ENCODE measurements at regions not wholly inside any gene's neighbourhood (a gene's known extent, or its start where the extent isn't known, plus 50 kb on each side); places are given as distances from the start of the nearest gene placed in this dataset.

DNA sequence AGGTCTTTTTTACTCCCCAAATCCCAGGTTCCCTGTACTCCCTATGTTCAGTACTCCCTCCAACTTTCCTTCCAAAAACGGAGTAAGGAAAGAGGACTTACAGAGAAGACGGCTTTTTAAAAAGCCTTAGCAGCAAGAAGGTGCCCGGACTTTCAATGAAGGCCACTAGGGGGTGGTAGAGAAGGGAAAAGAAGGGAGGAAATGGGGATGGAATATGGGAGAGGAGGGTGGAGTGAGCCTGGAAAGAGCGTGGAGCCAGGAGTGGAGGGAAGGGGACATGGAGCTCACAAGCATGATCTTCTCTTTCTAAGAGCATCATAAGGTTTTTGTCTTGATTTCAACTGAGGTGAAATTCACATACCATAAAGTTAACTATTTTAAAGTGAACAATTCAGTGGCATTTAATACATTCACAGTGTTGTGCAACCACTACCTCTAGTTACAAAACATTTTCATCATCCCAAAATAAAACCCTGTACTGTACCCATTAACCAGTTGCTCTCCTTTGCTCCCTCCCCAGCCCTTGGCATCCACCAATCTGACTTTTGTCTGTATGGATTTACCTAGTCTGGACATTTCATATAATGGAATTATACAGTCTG lies 129.9 kb downstream of the ZNF281 start:
- TF ChIP-seq, protein P1, sequence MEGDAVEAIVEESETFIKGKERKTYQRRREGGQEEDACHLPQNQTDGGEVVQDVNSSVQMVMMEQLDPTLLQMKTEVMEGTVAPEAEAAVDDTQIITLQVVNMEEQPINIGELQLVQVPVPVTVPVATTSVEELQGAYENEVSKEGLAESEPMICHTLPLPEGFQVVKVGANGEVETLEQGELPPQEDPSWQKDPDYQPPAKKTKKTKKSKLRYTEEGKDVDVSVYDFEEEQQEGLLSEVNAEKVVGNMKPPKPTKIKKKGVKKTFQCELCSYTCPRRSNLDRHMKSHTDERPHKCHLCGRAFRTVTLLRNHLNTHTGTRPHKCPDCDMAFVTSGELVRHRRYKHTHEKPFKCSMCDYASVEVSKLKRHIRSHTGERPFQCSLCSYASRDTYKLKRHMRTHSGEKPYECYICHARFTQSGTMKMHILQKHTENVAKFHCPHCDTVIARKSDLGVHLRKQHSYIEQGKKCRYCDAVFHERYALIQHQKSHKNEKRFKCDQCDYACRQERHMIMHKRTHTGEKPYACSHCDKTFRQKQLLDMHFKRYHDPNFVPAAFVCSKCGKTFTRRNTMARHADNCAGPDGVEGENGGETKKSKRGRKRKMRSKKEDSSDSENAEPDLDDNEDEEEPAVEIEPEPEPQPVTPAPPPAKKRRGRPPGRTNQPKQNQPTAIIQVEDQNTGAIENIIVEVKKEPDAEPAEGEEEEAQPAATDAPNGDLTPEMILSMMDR (IDR thresholded peaks at IDR 0.05; ENCODE audit: insufficient read depth, low read length), result peak; percentile 84
- H3K4me3 ChIP-seq (ENCODE audit: low read depth, low read length), result no peak overlapping the region
- peak; percentile 81 for DNase-seq (ENCODE audit: low read depth)

DNA sequence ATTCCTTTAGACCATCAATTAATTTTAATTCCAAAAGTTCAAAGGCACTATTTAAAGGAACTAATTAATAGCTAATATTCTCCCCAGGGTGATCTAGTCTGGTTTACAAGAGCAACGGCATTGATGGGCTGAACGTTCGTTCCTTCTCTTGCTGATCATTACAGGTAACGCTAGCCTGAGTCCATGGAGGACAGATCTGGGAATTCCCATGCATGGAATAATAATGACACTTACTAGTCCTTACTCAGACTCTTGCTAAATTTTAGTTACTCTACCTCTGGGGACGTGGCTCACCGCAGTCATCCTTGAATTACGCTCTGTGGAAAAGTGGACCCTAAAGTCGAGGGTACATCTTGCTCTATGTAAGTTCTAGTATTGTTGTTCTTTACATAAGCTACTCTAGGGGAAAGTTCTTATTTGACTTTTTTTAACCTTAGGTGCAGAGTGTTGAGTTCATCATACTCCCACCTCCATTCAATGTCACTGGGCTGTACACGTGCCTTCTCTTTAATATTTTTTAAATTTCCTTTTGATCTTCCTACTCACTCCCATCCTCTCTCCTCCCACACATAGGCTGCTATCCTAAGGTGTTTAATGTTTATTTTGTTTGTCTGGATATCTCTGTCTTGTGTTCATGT lies 133.9 kb downstream of the ZNF281 start:
- H3K4me3 ChIP-seq (ENCODE audit: low read depth, low read length), result no peak overlapping the region
- DNase-seq (ENCODE audit: low read depth), result no peak
- TF ChIP-seq, protein P1 (IDR thresholded peaks at IDR 0.05; ENCODE audit: insufficient read depth, low read length), result no peak

DNA sequence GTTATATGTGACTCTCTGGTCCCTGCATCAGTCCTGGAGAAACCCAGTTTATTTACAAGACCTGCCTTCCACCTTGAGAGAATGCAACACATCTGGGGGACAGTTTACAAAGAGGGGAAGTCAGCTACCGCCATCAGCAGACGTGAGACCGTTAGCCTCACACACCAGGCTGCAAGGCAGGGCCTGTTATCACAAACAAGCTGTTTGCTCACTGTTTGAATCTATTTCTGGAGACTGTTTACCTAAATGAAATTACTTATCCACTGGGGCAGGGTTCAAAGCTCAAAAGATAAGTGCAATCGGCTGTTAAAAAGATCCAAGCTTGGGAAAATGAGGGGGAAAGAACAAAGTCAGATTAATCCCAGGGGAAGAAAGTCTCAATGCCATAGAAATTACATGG lies 134.4 kb downstream of the ZNF281 start:
- no peak for DNase-seq (ENCODE audit: low read depth)
- TF ChIP-seq, protein P1 (IDR thresholded peaks at IDR 0.05; ENCODE audit: insufficient read depth, low read length), result no peak

DNA sequence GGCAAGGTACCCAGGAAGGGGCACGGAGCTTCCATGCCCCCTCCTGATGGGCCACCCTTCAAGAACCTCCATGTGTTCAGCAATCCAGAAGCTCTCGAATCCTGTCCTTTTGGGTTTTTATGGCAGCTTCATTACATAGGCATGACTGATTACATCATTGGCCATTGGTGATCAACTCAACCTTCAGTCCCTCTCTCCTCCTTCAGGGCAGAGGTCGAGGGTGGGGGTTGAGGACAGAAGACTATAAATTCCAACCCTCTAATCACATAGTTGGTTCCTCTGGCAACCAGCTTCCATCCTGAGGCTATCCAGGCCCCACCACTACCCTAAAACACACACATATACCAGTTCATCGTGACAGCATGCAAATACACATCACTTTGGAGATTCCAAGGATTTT lies 135.7 kb downstream of the ZNF281 start:
- no peak for DNase-seq (ENCODE audit: low read depth)
- no peak overlapping the region for H3K4me3 ChIP-seq (ENCODE audit: low read depth, low read length)
- TF ChIP-seq, protein P1 (IDR thresholded peaks at IDR 0.05; ENCODE audit: insufficient read depth, low read length), result no peak

More for the DNA sequence above, 134.4 kb downstream of the ZNF281 start:
- no peak overlapping the region for H3K4me3 ChIP-seq (ENCODE audit: low read depth, low read length)

DNA sequence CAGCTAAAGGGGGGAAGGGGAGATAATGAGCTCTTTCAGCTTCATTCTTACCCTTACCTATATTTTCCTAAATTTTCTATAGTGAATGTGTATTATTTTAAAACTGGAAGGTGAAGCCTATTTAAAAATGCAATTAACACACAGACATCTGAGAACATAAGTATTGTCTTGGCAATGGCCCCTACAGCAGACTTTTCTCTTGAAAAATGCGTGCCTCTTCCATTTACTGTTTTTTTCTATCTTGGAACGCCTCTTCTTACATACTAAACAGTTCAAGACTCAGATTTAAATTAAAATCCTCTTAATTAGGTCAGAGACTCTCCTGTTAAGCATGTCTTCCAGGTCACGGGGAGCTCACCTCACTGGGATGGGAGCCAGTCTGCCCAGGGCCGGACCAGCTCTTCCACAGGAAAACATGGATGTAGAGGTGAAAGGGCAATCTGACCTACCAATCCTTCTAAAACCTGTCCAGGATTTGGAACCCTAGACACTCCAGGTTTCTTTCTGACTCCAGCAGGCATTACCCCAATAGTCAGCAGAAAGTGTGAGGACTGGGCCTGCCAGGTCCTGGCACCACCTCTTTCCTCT lies 137.3 kb downstream of the ZNF281 start:
- no peak overlapping the region for H3K4me3 ChIP-seq (ENCODE audit: low read depth, low read length)
- TF ChIP-seq, protein P1 (IDR thresholded peaks at IDR 0.05; ENCODE audit: insufficient read depth, low read length), result no peak
- DNase-seq (ENCODE audit: low read depth), result no peak

DNA sequence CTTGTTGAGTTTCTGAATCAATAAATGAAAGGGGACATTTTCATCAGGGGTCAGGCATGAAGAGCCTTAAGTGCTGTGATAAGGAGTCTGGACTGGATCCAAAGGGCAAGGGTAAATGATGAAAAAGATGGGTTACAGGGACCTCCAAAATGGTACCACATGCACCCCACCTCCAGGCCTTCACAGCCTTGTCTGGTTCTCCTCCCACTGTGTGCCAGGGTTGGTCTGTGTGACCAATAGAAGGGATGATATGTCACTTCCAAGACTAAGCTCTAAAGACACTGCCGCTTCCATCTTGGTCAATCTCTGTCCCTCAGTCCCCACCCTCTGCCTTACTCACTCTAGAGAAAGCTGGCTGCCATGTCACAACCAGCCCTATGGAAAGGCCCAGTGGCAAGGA lies 140.6 kb downstream of the ZNF281 start:
- H3K4me3 ChIP-seq (ENCODE audit: low read depth, low read length), result no peak overlapping the region
- DNase-seq (ENCODE audit: low read depth), result no peak
- TF ChIP-seq, protein P1 (IDR thresholded peaks at IDR 0.05; ENCODE audit: insufficient read depth, low read length), result no peak

Measured in fibroblast of the aortic adventitia (primary cell).